Right lobe of liver (tissue), 6 donors: ENCODE measurements at regions not wholly inside any gene's neighbourhood (a gene's known extent, or its start where the extent isn't known, plus 50 kb on each side); places are given as distances from the start of the nearest gene placed in this dataset.
A peak's percentile ranks its signal among the peaks of the same experiment; 100 is the strongest.

Source experiments
- ATAC-seq, 4 donors: fragments of 200-7000 bp; cut with Tn5 transposase; one replicate each; pipeline ENCODE4 v1.9.1; 2020; ENCODE audit warnings: mild to moderate bottlenecking in 4 of 4, moderate library complexity in 4 of 4
- DNase-seq, 3 donors: peaks; one replicate each; pipeline ENCODE4 v3.0.0-alpha.2; 2020
- H3K27ac ChIP-seq, 3 donors: fragments of 200-600 bp; one replicate each; pipeline ENCODE4 v1.8.0; 2022
- H3K27me3 ChIP-seq, 2 donors: fragments of 200-600 bp; one replicate each; pipeline ENCODE4 v1.8.0; 2022
- H3K36me3 ChIP-seq, 4 donors: fragments of 200-600 bp; sonication (generic) in 1 of 4; one replicate each; pipeline versions ENCODE4 v1.5.1 to v1.8.0; 2017 to 2022; ENCODE audit warnings: control low read depth in 1 of 4
- H3K4me1 ChIP-seq, 4 donors: fragments of 200-600 bp; sonication (generic) in 1 of 4; one replicate each; pipeline versions ENCODE4 v1.5.1 to v1.8.0; 2017 to 2022; ENCODE audit warnings: control low read depth in 1 of 4
- H3K4me3 ChIP-seq, 3 donors: fragments of 200-600 bp; one replicate each; pipeline ENCODE4 v1.8.0; 2022
- H3K9me3 ChIP-seq, 4 donors: fragments of 200-600 bp; sonication (generic) in 1 of 4; one replicate each; pipeline versions ENCODE4 v1.5.1 to v1.8.0; 2017 to 2022; ENCODE audit warnings: control low read depth in 1 of 4
- CTCF ChIP-seq, 4 donors: fragments of 200-600 bp in 3 of 4; fragments of 450-650 bp in 1 of 4; IDR thresholded peaks; one replicate each; pipeline versions ENCODE4 v1.5.1 to v1.8.0; 2016 to 2022; ENCODE audit warnings: antibody characterized with exemption in 4 of 4, mild to moderate bottlenecking in 2 of 4
- POLR2A ChIP-seq: fragments of 450-650 bp; IDR thresholded peaks from one replicate; pipeline ENCODE4 v1.6.1; 2017; ENCODE audit warnings: antibody characterized with exemption, mild to moderate bottlenecking
- WGBS: methylation state at CpG from one replicate; pipeline ENCODE4 v1.1.6; 2018; ENCODE audit warnings: low coverage, low lambda C conversion rate; ENCODE audit not compliant: insufficient coverage; ENCODE audit errors: missing lambda C conversion rate; 5-methylcytosine and 5-hydroxymethylcytosine counted together
- intact Hi-C, 2 donors: fragments of 100-400 bp; cut with DNase I; formaldehyde crosslinking; loops; one replicate each; pipeline versions ENCODE4 v1.11.2 to v1.14.1; 2022
- donor health status: DM: no; HTN: yes; CAD: no.
- donor health status: DM: no; HTN: no; CAD: no.
- donor health status: DM: no; HTN: no; CAD: no.
- donor health status: DM: no; HTN: yes; CAD: no.
- donor health status: DM: no; HTN: yes; CAD: no.

- DNase-seq: no peak
- peaks cover 0 to 12% (median 0%) of the 10 kb centered on the region in 4 donors for H3K9me3 ChIP-seq
- no peaks in the 10 kb centered on the region for H3K36me3 ChIP-seq
- H3K27ac ChIP-seq: no peak overlapping the region
- H3K27me3 ChIP-seq: no peaks in the 10 kb centered on the region
- no peak for ATAC-seq
- TF ChIP-seq CTCF (IDR thresholded peaks at IDR 0.05) (no peak), POLR2A (no peak)
- no peaks in the 10 kb centered on the region for H3K4me1 ChIP-seq
- H3K4me3 ChIP-seq: no peak overlapping the region
- intact Hi-C loops: loop anchor here in 1 of 2 donors (10.0 kb wide), 1 partner anchor 265 kb away; the partner anchor contains the start of gene COL6A3
- 58% methylated on average over 1 of the region's 1 CpG for WGBS
These were observed 64.5 kb downstream of the COPS8 start for GRCh38 chr2:237150186-237150585.

GRCh38 chr2:237150831-237151375 lies 65.2 kb downstream of the COPS8 start:
- Histone ChIP-seq H3K36me3 (no peaks in the 10 kb centered on the region), H3K9me3 (peaks cover 0 to 12% (median 0%) of the 10 kb centered on the region in 4 donors), H3K4me1 (no peaks in the 10 kb centered on the region), H3K27me3 (no peaks in the 10 kb centered on the region), H3K4me3 (no peak overlapping the region), H3K27ac (no peak overlapping the region)
- intact Hi-C loops: loop anchor here in 1 of 2 donors (10.0 kb wide), 1 partner anchor 264 kb away; the partner anchor contains the start of gene COL6A3
- WGBS: 80% methylated on average over 5 of the region's 6 CpGs
- no peak for DNase-seq
- no peak for TF ChIP-seq CTCF (IDR thresholded peaks at IDR 0.05)
- no peak for TF ChIP-seq POLR2A
- ATAC-seq: peak in 1 of 4 donors; percentile 15

- no peak overlapping the region for H3K4me3 ChIP-seq
- 43% methylated on average over 6 of the region's 9 CpGs for WGBS
- TF ChIP-seq POLR2A: no peak
- no peak for TF ChIP-seq CTCF (IDR thresholded peaks at IDR 0.05)
- intact Hi-C loops: loop anchor here in 1 of 2 donors (10.0 kb wide), 1 partner anchor 262 kb away; the partner anchor contains the start of gene COL6A3
- no peaks in the 10 kb centered on the region for H3K27me3 ChIP-seq
- ATAC-seq: no peak
- H3K36me3 ChIP-seq: no peaks in the 10 kb centered on the region
- H3K4me1 ChIP-seq: no peaks in the 10 kb centered on the region
- H3K9me3 ChIP-seq: peaks cover 0 to 8% (median 0%) of the 10 kb centered on the region in 4 donors
- no peak overlapping the region for H3K27ac ChIP-seq
- DNase-seq: no peak
These were observed 66.7 kb downstream of the COPS8 start for GRCh38 chr2:237152361-237152760.

- no peak overlapping the region for H3K4me3 ChIP-seq
- no peaks in the 10 kb centered on the region for H3K4me1 ChIP-seq
- H3K27me3 ChIP-seq: no peaks in the 10 kb centered on the region
- H3K36me3 ChIP-seq: no peaks in the 10 kb centered on the region
- DNase-seq (no peak), ATAC-seq (no peak)
- no peak for TF ChIP-seq POLR2A
- TF ChIP-seq CTCF (IDR thresholded peaks at IDR 0.05): no peak
- no peak overlapping the region for H3K27ac ChIP-seq
- 58% methylated on average over 6 of the region's 6 CpGs for WGBS
- intact Hi-C loops: loop anchor here in 1 of 2 donors (10.0 kb wide), 1 partner anchor 262 kb away; the partner anchor contains the start of gene COL6A3
- H3K9me3 ChIP-seq: no peaks in the 10 kb centered on the region
These were observed 67.5 kb downstream of the COPS8 start for GRCh38 chr2:237153181-237153580.
